ENCODE measurements at regions not wholly inside any gene's neighbourhood (a gene's known extent, or its start where the extent isn't known, plus 50 kb on each side); places are given as distances from the start of the nearest gene placed in this dataset.

DNA sequence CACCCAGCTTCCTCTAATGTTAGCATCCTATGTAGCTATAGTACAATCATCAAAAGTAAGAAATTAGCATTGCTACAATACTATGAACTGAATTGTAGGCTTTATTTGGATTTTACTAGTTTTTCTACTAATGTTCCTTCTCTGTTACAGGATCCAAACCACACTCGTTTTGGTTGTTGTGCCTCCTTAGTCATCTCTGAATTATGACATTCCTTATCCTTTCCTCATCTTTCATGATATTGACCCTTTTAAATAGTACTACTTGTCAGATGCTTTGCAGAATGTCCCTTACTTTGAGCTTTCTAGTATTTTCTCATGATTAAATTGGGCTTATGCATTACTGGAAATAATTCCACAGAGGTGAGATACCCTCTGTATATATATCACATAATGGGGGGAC, 265.4 kb downstream of the VPS13C start:
- TF ChIP-seq, protein P1, sequence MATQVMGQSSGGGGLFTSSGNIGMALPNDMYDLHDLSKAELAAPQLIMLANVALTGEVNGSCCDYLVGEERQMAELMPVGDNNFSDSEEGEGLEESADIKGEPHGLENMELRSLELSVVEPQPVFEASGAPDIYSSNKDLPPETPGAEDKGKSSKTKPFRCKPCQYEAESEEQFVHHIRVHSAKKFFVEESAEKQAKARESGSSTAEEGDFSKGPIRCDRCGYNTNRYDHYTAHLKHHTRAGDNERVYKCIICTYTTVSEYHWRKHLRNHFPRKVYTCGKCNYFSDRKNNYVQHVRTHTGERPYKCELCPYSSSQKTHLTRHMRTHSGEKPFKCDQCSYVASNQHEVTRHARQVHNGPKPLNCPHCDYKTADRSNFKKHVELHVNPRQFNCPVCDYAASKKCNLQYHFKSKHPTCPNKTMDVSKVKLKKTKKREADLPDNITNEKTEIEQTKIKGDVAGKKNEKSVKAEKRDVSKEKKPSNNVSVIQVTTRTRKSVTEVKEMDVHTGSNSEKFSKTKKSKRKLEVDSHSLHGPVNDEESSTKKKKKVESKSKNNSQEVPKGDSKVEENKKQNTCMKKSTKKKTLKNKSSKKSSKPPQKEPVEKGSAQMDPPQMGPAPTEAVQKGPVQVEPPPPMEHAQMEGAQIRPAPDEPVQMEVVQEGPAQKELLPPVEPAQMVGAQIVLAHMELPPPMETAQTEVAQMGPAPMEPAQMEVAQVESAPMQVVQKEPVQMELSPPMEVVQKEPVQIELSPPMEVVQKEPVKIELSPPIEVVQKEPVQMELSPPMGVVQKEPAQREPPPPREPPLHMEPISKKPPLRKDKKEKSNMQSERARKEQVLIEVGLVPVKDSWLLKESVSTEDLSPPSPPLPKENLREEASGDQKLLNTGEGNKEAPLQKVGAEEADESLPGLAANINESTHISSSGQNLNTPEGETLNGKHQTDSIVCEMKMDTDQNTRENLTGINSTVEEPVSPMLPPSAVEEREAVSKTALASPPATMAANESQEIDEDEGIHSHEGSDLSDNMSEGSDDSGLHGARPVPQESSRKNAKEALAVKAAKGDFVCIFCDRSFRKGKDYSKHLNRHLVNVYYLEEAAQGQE (IDR thresholded peaks at IDR 0.05; ENCODE audit: low read depth), result no peak
- TF ChIP-seq ZNF274 (IDR thresholded peaks at IDR 0.05; ENCODE audit: low read depth, low read length), result no peak
- TF ChIP-seq, protein P2, sequence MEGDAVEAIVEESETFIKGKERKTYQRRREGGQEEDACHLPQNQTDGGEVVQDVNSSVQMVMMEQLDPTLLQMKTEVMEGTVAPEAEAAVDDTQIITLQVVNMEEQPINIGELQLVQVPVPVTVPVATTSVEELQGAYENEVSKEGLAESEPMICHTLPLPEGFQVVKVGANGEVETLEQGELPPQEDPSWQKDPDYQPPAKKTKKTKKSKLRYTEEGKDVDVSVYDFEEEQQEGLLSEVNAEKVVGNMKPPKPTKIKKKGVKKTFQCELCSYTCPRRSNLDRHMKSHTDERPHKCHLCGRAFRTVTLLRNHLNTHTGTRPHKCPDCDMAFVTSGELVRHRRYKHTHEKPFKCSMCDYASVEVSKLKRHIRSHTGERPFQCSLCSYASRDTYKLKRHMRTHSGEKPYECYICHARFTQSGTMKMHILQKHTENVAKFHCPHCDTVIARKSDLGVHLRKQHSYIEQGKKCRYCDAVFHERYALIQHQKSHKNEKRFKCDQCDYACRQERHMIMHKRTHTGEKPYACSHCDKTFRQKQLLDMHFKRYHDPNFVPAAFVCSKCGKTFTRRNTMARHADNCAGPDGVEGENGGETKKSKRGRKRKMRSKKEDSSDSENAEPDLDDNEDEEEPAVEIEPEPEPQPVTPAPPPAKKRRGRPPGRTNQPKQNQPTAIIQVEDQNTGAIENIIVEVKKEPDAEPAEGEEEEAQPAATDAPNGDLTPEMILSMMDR (IDR thresholded peaks at IDR 0.05 in 2 of 3, conservative IDR thresholded peaks at IDR 0.05 in 1 of 3; ENCODE audit: borderline replicate concordance in 1 of 3, insufficient read depth in 1 of 3, low read depth in 2 of 3, low read length in 2 of 3), result no peak
- TF ChIP-seq EZH2 (IDR thresholded peaks at IDR 0.05), result no peak
- no peak for TF ChIP-seq SP1 (IDR thresholded peaks at IDR 0.05; ENCODE audit: low read depth)
- TF ChIP-seq POLR2AphosphoS5 (IDR thresholded peaks at IDR 0.05; ENCODE audit: low read depth, low read length), result no peak
- TF ChIP-seq, protein P3, sequence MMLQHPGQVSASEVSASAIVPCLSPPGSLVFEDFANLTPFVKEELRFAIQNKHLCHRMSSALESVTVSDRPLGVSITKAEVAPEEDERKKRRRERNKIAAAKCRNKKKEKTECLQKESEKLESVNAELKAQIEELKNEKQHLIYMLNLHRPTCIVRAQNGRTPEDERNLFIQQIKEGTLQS (IDR thresholded peaks at IDR 0.05), result no peak
- TF ChIP-seq SIN3A (IDR thresholded peaks at IDR 0.05; ENCODE audit: low read depth), result no peak
